ENCODE measurements at regions not wholly inside any gene's neighbourhood (a gene's known extent, or its start where the extent isn't known, plus 50 kb on each side); places are given as distances from the start of the nearest gene placed in this dataset.

DNA sequence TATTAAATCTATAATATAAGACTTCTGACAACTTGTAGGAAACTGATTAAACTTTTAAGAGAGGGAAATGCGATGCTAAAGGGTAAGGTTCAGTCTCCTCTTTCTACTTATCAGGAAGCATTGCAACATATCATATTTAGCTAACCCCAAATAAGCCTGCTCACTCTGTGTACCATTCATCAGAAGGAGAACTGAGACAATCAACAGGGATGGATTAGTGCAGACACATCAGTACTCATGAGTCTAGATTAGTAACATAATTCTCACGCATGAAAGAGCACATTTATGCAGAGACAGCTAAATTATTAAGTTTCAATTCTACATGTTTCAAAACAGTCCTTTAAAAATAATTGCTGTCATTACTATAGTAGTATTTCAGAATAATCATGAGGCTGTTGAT lies 354.2 kb upstream of the ZWINT start:
- no peak overlapping the region for H3K4me3 ChIP-seq
- TF ChIP-seq, protein P1, sequence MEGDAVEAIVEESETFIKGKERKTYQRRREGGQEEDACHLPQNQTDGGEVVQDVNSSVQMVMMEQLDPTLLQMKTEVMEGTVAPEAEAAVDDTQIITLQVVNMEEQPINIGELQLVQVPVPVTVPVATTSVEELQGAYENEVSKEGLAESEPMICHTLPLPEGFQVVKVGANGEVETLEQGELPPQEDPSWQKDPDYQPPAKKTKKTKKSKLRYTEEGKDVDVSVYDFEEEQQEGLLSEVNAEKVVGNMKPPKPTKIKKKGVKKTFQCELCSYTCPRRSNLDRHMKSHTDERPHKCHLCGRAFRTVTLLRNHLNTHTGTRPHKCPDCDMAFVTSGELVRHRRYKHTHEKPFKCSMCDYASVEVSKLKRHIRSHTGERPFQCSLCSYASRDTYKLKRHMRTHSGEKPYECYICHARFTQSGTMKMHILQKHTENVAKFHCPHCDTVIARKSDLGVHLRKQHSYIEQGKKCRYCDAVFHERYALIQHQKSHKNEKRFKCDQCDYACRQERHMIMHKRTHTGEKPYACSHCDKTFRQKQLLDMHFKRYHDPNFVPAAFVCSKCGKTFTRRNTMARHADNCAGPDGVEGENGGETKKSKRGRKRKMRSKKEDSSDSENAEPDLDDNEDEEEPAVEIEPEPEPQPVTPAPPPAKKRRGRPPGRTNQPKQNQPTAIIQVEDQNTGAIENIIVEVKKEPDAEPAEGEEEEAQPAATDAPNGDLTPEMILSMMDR (IDR thresholded peaks at IDR 0.05), result no peak
- DNase-seq (ENCODE audit: low spot score), result no peak
- H3K27ac ChIP-seq, result no peak overlapping the region

DNA sequence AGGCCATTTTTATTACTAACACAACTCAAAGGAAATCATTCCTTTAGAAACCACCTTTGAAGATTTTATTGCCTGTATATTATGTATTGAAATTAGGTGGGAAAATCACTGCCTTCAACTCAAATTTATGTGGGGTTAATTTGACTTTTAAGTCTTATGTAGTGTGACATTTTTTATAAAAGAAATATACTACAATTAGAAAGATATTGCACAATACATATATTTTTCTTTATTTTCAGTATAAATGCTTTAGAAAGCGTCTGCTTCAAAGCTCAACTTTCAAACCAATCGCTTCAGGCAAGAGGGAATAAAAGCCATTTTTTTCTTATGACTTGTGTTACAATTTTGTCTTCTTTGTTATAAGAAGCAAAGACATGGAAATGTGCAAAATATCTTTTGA lies 337.4 kb upstream of the ZWINT start:
- TF ChIP-seq, protein P1 (IDR thresholded peaks at IDR 0.05), result no peak
- Histone ChIP-seq H3K4me3 (no peak overlapping the region), H3K27ac (no peak overlapping the region)
- no peak for DNase-seq (ENCODE audit: low spot score)

DNA sequence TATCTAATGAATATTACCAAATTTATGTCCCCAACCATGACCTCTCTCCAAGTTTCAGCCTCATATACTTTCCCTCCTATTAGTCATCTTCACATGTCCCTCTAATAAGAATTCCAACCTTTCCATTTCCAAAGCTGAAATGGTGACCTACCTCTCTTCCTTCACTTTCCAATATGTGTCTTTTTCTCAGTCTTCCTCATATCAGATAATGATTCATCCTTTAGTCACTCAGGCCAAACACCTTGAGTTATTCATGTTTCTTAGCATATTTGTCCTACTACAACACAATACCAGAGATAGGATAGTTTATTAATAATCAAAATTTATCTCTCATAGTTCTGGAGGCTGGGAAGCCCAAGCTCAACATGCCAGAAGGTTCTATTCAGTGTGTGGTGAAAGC lies 318.5 kb upstream of the ZWINT start:
- DNase-seq (ENCODE audit: low spot score), result no peak
- TF ChIP-seq, protein P1 (IDR thresholded peaks at IDR 0.05), result no peak
- Histone ChIP-seq H3K27ac (no peak overlapping the region), H3K4me3 (no peak overlapping the region)

DNA sequence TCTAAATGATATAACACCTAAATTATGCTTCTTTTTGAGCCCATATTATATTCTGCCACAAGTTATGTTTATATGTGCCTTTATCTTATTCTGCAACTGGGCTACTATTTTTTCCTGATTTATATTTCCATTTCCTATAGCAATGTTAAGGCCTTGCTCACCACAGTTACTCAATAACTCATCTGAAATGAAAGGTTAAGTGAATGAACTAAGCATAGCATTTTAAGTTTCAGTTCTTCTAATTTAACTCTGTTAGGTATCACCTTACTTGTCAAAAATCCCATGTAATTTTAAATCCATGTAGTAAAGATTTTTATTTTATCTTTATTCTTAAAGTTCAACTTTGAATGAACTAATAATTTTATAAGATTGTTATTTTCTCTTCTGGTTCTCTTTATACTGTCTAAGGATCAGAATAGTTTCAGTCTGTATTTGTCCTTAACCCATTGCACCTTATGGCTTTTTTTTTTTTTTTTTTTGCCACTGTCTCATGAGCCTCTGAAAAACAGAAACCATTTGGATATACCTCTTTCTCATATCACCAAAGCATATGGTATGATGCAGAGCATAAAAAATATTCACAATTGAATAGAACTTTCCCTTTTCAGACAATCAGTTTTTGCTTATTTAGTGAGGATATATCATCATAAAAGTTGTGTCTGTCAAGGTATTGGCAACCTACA lies 301.8 kb upstream of the ZWINT start:
- TF ChIP-seq, protein P1 (IDR thresholded peaks at IDR 0.05), result no peak
- DNase-seq (ENCODE audit: low spot score), result no peak
- no peak overlapping the region for H3K4me3 ChIP-seq
- no peak overlapping the region for H3K27ac ChIP-seq

DNA sequence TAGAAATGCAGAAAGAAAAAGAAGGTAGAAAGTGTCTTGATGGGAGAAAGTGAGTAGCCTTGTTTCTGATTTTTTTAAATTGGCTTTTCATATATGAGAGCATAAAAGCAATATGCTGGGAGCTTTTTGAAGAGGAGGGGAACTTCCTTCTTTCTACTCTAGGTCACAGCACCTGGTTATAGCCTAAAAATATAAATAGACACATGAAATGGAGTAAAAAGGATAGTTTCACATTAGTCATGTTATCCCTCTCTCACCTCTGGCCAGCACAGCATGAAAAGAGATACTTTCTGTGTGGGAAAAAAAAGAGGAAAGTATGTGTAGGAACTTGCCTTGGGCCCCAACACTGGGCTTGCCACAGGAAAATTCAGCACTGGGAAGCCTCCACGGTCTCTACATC lies 292.2 kb upstream of the ZWINT start:
- H3K4me3 ChIP-seq, result no peak overlapping the region

DNA sequence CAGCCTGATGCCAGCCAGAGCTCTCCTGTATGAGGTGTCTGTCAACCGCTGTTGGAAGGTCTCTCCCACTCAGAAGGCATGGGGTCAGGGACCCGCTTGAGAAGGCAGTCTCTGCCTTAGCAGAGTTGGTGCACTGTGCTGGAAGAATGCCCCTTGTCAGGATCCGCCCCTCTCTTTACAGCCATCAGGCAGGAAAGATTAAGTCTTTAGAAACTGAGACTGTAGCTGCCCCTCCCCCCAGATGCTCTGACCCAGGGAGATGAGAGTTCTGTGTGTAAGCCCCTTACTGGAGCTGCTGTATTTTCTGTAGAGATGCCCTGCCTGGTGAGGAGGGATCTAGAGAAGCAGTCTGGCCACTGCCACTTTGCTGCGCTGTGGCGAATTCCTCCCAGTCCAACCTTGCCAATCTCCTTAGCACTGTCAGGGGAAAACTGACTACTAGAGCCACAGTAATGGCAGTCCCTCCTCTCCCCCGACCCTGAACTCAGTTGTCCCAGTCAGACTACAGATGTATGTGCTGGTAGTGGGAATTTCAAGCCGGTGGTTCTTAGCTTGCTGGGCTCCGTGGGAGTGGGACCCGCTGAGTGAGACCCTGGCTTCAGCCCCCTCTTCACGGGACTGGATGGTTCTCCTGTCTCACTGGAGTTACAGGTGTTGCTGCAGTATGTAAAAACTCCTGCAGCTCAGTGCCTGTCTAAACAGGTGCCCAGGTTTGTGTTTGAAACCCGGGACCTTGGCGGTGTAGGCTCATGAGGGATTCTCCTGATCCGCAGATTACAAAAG lies 285.5 kb upstream of the ZWINT start:
- TF ChIP-seq, protein P1 (IDR thresholded peaks at IDR 0.05), result no peak
- no peak for DNase-seq (ENCODE audit: low spot score)
- Histone ChIP-seq H3K4me3 (no peak overlapping the region), H3K27ac (no peak overlapping the region)

More for the DNA sequence above, 292.2 kb upstream of the ZWINT start:
- DNase-seq (ENCODE audit: low spot score), result no peak
- H3K27ac ChIP-seq, result no peak overlapping the region
- TF ChIP-seq, protein P1 (IDR thresholded peaks at IDR 0.05), result no peak

All from coronary artery (tissue), 2 donors.